SK-N-MC (cell line): ENCODE measurements at regions not wholly inside any gene's neighbourhood (a gene's known extent, or its start where the extent isn't known, plus 50 kb on each side); places are given as distances from the start of the nearest gene placed in this dataset.

Source experiments
- EZH2 ChIP-seq: fragments of 200-600 bp; sonication (generic); IDR thresholded peaks from one replicate; pipeline ENCODE4 v1.6.1; 2017; ENCODE audit warnings: antibody characterized with exemption
- FOXP2 ChIP-seq: optimal IDR thresholded peaks from 2 replicates; pipeline ENCODE3; 2011; ENCODE audit warnings: mild to moderate bottlenecking, moderate library complexity; ENCODE audit not compliant: insufficient read depth; ENCODE audit errors: extremely low read length, control extremely low read depth
- POLR2AphosphoS5 ChIP-seq: IDR thresholded peaks from 2 replicates; pipeline ENCODE4 v1.6.1; 2012; ENCODE audit warnings: mild to moderate bottlenecking, low read depth, low read length, borderline replicate concordance

- TF ChIP-seq EZH2 (no peak), POLR2AphosphoS5 (no peak), FOXP2 (no peak)
Observed at GRCh38 chr1:213772128-213773063, 215.4 kb upstream of the PROX1 start.
